Mucosa of descending colon (tissue), 3 donors: ENCODE measurements at regions not wholly inside any gene's neighbourhood (a gene's known extent, or its start where the extent isn't known, plus 50 kb on each side); places are given as distances from the start of the nearest gene placed in this dataset.

Experiments
- ATAC-seq: fragments of 200-7000 bp; cut with Tn5 transposase; one replicate; pipeline ENCODE4 v1.9.1; 2020; ENCODE audit warnings: mild to moderate bottlenecking, moderate library complexity
- DNase-seq, 3 donors: peaks; one replicate each; pipeline ENCODE4 v3.0.0-alpha.2; 2020
- H3K36me3 ChIP-seq: fragments of 200-600 bp; one replicate; pipeline ENCODE4 v1.8.0; 2021; ENCODE audit warnings: low read depth, mild to moderate bottlenecking
- H3K4me1 ChIP-seq: fragments of 200-600 bp; one replicate; pipeline ENCODE4 v1.8.0; 2021; ENCODE audit warnings: low read depth, mild to moderate bottlenecking
- H3K4me3 ChIP-seq: fragments of 200-600 bp; one replicate; pipeline ENCODE4 v1.8.0; 2021; ENCODE audit warnings: mild to moderate bottlenecking
- H3K9me3 ChIP-seq: fragments of 200-600 bp; one replicate; pipeline ENCODE4 v1.8.0; 2021; ENCODE audit warnings: mild to moderate bottlenecking
- CTCF ChIP-seq: fragments of 200-600 bp; IDR thresholded peaks from one replicate; pipeline ENCODE4 v1.8.0; 2022; ENCODE audit warnings: antibody characterized with exemption, mild to moderate bottlenecking
- intact Hi-C, 2 donors: fragments of 100-400 bp; cut with DNase I in 1 of 2; cut with micrococcal nuclease in 1 of 2; formaldehyde crosslinking; loops; one replicate each; pipeline versions ENCODE4 v1.11.0 to v1.11.1; 2022; cut with DNase I, micrococcal nuclease
- donor health status: DM: no; HTN: no; CAD: no; lungs with moderate emphysema.
- donor health status: DM: no; HTN: no; CAD: no.
- donor health status: DM: no; HTN: yes; CAD: no.

- no peaks in the 10 kb centered on the region for H3K36me3 ChIP-seq
- ATAC-seq, result no peak
- H3K4me1 ChIP-seq, result no peaks in the 10 kb centered on the region
- no peak for TF ChIP-seq CTCF
- DNase-seq, result no peak
- no peaks in the 10 kb centered on the region for H3K9me3 ChIP-seq
- intact Hi-C loops, result no loop called here
- no peak overlapping the region for H3K4me3 ChIP-seq
Measured at GRCh38 chr2:120685066-120685973, 50.3 kb upstream of the GLI2 start.
